Activated CD4-positive, alpha-beta T cell treated with anti-CD3 and anti-CD28 coated beads, Interleukin-2, amount 50 U/mL, for 24 hours (primary cell): ENCODE measurements at regions not wholly inside any gene's neighbourhood (a gene's known extent, or its start where the extent isn't known, plus 50 kb on each side); places are given as distances from the start of the nearest gene placed in this dataset.

Experiments used
- DNase-seq, 2 donors: peaks; one replicate each; pipeline ENCODE4 v3.0.0-alpha.2; 2020; ENCODE audit warnings: low read depth in 1 of 2, low spot score in 1 of 2

DNA sequence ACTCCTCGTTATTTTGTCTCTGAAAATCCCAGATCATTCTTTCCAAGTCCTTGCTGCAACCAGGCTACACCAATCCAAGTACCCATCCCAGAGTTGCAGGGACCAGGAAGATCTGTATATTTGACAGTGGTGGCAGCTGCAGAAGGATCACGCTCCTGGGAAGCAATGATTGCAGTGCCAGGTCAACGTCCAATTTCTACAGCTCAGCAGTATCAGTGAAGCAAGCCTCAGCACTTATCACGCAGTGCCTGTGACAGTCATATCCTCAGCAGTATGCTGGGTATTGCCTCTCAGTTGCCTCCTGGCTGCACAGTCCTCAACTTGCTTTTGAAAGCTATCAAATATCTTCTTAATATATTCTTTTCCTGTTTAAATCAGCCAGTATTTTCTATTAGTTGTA lies 66.7 kb downstream of the BARHL2 start:
- no peak for DNase-seq

DNA sequence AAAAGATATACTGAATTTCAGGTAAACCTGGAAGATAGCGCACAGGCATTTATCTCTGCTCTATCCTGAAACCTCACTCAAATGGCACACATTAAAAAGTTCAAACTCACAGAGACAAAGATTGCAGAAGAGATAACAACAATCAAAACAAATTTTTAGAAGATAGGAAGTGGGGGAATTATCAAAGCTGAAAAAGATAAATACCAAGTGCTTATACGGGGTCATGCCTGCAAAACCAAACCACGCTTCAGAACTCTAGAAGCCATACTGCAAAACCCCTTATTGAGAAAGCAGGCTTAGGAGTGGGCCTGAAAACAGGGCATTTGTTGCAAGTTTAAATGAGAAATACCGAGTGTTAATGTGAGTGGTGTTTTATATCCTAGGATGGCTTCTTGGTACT lies 76.8 kb downstream of the BARHL2 start:
- DNase-seq, result no peak

DNA sequence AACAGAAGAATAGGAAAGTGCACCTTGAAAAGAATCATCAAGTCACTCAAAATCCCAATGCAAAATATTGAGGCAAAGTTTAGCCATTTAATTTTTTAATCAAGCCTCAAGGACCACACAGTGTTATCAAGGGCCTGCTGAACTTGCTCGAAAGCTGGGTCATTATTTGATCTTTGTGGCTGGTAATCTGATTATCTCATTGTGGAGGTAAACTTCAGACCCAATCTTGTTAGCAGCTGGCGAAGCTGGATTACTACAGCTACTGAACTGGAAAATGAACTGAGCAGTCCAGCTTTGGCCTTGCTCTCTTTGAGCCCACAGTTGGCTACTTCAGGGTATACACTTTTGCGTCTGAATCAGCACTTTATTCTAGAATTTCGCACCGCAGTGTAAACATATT lies 94.4 kb downstream of the BARHL2 start:
- DNase-seq, result no peak

GRCh38 chr1:90621986-90622385 lies 95.1 kb downstream of the BARHL2 start:
- DNase-seq, result no peak

GRCh38 chr1:90616395-90616794 lies 100.7 kb downstream of the BARHL2 start:
- DNase-seq, result no peak

- no peak for DNase-seq
Measured at GRCh38 chr1:90614872-90615271, 102.2 kb downstream of the BARHL2 start.

DNA sequence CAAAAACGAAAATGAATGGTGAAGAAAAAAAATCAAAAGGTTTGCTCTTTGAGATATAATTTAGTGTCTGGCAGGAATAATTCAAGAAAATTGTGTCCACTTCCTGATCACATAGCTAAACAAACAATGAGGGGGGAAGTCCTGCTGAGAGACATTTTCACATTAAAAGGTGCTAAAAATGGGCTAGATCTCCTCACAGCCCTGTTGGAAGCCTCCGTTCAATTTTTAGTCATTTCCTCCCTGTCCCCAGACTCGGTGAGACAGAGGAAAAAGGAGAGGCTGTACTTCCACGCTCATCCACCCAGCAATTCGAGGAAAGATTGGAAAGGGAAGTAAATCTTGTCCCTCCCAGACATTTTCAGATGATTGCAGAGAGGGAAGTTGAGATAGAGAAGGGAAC lies 103.7 kb downstream of the BARHL2 start:
- no peak for DNase-seq

GRCh38 chr1:90612033-90612432 lies 105.1 kb downstream of the BARHL2 start:
- DNase-seq, result no peak

- DNase-seq, result no peak
Measured at GRCh38 chr1:90607736-90608135, 109.4 kb downstream of the BARHL2 start.

DNA sequence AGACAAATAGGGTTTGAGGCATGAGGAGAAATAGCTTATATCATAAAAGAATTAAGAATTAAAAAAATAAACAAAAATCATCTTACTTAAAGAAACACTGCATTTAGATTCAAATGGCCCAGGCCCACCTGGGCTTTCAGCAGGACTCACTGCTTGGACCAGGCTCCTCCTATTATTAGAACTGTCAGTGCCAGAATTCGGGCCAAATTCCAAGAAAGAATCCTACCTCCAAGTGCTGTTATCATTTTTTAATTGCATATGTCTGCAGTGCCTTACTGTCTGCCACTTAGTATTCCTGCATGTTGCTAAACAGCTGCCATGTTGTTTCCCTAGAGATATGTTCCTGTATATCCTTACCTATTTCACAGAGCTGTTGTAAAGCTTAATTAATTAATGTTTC lies 112.0 kb downstream of the BARHL2 start:
- no peak for DNase-seq

DNA sequence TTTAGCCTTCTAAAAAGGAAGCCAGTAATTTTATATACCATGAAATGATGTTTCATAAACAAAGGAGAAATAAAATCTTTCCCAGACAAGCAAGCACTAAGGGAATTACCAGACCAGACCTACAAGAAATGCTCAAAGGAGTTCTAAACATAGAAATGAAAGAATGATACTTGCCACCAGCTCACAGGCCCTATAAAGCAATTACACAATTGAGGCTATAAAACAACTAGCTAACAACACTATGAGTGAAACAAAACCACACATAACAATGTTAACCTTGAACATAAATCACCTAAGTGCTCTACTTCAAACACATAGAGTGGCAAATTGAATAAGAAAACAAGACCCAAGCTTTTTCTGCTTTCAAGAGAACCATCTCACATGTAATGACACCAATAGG lies 123.8 kb downstream of the BARHL2 start:
- DNase-seq, result no peak

- no peak for DNase-seq
Measured at GRCh38 chr1:90591970-90592356, 125.1 kb downstream of the BARHL2 start.

DNA sequence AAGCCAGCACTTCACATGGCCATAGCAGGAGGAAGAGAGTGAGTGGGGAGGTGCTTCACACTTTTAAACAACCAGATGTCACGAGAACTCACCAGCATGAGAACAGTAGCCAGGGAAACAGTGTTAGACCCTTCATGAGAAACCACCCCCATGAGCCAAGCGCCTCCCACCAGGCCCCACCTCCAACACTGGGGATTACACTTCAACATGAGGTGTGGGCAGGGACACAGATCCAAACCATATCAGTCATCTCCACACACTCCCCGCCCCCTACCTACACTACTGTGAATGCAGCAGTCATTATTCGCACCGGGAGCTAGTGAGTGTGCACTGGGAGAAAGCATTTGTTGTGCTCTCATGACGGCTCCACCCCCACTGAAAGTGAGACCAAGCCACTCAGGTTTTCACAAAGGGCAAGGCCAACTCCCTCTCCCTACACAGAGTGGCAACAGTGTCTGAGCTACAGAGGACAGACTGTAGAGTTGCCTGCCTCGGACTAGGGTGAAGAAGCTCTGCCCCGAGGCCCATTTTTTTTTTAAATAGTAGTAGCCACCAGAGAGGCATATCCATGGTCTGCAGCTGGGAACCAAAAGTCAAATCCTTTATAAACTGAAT lies 125.6 kb downstream of the BARHL2 start:
- DNase-seq, result no peak

DNA sequence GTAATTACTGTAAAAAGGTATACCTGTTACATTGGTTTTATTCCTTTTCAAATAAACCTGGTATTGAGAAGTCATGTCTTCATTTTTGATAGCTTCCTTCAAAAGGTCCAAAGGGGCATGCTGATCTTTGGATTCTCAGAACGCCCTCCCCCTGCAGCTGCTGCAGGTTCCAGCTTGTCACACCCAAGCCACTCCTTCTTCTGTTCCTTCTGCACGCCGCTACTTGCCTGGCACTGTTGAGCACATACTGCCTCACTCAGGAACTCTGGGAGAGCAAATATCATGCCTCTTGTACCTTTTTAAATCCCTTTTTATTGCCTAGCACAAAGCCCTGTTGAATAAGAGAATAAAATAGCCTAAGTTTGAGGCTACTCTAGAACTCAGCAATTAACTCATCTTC lies 136.9 kb downstream of the BARHL2 start:
- no peak for DNase-seq

- DNase-seq, result no peak
Measured at GRCh38 chr1:90579212-90579802, 137.8 kb downstream of the BARHL2 start.

- DNase-seq, result no peak
Measured at GRCh38 chr1:90574692-90575370, 142.3 kb downstream of the BARHL2 start.

DNA sequence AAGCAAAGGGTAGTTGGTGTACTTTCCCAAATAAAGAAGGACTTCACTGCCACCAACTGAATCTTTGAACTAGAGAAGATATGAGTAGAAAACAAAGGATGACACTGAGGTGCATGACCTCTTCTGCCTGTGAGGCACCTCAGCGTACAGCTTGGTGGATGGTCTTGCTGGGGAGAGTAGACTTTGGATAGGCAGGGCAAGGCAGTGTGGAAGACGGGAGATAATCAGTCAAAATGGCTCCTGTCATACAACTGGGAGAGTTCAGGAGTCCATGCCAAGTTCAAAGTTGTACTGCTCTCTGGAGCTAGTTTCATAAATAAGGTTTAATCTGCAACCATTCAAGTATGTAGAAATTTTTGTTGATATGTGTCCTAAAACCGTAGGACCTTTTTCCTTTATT lies 143.4 kb downstream of the BARHL2 start:
- no peak for DNase-seq

DNA sequence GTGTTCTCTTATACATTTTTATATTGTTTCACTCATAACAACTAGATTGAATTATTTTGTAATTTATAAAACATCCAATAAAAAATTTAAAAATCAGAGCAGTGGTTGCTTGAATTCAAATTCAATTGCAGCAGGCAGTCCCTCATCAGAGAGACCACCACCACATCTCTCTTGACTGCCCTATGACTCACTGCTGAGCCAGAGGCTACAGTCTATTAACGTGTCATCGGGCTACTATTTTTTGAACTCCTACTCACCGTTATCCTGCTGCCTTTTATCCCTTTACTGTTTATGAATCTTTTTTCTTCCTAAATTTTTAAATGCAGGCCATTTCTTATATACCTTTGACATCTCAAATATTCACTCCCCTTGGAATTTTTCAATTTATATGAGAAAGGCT lies 144.7 kb downstream of the BARHL2 start:
- DNase-seq, result no peak

- no peak for DNase-seq
Measured at GRCh38 chr1:90568436-90568835, 148.7 kb downstream of the BARHL2 start.

DNA sequence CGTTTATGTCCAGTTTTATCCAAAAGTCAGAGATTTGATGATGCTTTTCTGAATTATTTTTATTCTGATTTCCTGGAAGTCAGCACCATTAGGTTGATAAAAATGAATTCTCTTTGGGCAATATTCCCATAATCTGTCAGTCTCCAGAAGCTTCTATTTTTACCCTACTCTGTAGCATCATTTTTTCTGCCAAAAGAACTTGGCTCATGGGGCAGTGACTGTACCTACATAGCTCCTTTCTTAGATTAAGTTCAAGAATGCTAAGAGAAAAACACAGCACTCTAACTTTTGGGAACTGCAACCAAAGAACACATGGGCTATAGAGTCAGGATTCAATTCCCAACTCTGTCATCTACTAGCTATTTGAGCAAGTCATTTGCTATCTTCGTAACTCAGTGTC lies 152.9 kb downstream of the BARHL2 start:
- DNase-seq, result no peak

- no peak for DNase-seq
Measured at GRCh38 chr1:90562892-90563291, 154.2 kb downstream of the BARHL2 start.

- no peak for DNase-seq
Measured at GRCh38 chr1:90561911-90562310, 155.2 kb downstream of the BARHL2 start.
